ENCODE measurements at regions not wholly inside any gene's neighbourhood (a gene's known extent, or its start where the extent isn't known, plus 50 kb on each side); places are given as distances from the start of the nearest gene placed in this dataset.

DNA sequence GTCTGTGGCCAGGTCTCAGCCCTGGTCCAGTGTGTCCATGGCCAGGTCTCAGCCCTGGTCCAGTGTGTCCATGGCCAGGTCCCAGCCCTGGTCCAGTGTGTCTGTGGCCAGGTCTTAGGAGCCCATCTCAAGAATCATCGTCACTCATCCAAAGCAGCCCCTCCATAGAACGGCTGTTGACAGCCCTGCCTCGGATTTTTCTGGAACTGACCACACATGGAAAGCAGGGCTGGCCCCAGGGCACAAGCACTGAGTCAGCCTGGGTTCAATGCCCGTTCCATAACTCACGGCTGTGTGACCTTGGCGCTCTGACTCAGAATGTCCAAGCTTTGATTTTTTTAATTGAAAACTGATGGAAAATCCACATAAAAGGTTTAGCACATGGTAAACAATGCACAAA is 59.9 kb upstream of the SNTG2 start:
- Histone ChIP-seq H2BK15ac (ENCODE audit: low read length) (no peak overlapping the region; the same call in 1 of the 2 replicates), H2AK5ac (ENCODE audit: low read depth, low read length) (no peak overlapping the region), H3K36me3 (ENCODE audit: control insufficient read depth in 2 of 4, insufficient read depth in 4 of 4, low read length in 3 of 4) (no peaks in the 10 kb centered on the region), H3K56ac (replicated peaks; ENCODE audit: insufficient read length, low read depth, low read length) (no peak overlapping the region), H3K4ac (replicated peaks; ENCODE audit: insufficient read length, low read depth, low read length) (no peak overlapping the region), H3K79me1 (ENCODE audit: low read depth, low read length) (no peaks in the 10 kb centered on the region), H3K79me2 (ENCODE audit: control insufficient read depth in 1 of 2, insufficient read depth in 2 of 2, low read length in 2 of 2) (no peaks in the 10 kb centered on the region), H3K4me1 (replicated peaks in 1 of 4; ENCODE audit: control insufficient read depth in 3 of 4, insufficient read depth in 4 of 4, low read length in 3 of 4) (peaks cover 5 to 30% (median 20%) of the 10 kb centered on the region in 4 experiments), H3K4me3 (ENCODE audit: extremely low read depth in 1 of 4, insufficient read depth in 2 of 4, low read depth in 3 of 4, low read length in 4 of 4) (no peak overlapping the region), H4K8ac (ENCODE audit: extremely low read depth, insufficient read depth, low read length) (no peak overlapping the region; the same call in 1 of the 2 replicates), H2BK120ac (replicated peaks; ENCODE audit: low read depth, low read length) (no peak overlapping the region), H4K91ac (replicated peaks; ENCODE audit: insufficient read length, low read length) (peak overlapping the region; percentile 15), H3K9me3 (ENCODE audit: insufficient read depth in 2 of 2, low read depth in 1 of 2, low read length in 1 of 2) (0 out of 4 replicates have a peak, but pooled peaks cover 0 to 2% of the 10 kb centered on the region in 2 experiments), H3K14ac (ENCODE audit: insufficient read length) (no peak overlapping the region), H3K23me2 (ENCODE audit: low read depth, low read length) (no peaks in the 10 kb centered on the region), H4K5ac (ENCODE audit: insufficient read length, low read depth, low read length) (no peak overlapping the region), H3K18ac (ENCODE audit: extremely low read depth, low read length) (peak overlapping the region; percentile 1; the same call in 1 of the 2 replicates), H3K23ac (ENCODE audit: insufficient read length) (no peak overlapping the region), H3K27ac (ENCODE audit: low read depth, low read length) (no peak overlapping the region), H2BK12ac (ENCODE audit: low read depth, low read length) (peak overlapping the region; percentile 68; the same call in 1 of the 2 replicates), H2BK5ac (ENCODE audit: low read depth, low read length) (no peak overlapping the region), H2AFZ (ENCODE audit: low read length) (no peak overlapping the region), H3K27me3 (replicated peaks in 1 of 4; ENCODE audit: control insufficient read depth in 3 of 4, extremely low read depth in 1 of 4, insufficient read depth in 3 of 4, low read length in 3 of 4) (peaks cover 0 to 4% (median 0%) of the 10 kb centered on the region in 4 experiments; a peak in 1 of 7 replicates), H2BK20ac (ENCODE audit: low read length) (no peak overlapping the region), H4K20me1 (replicated peaks in 1 of 2; ENCODE audit: control insufficient read depth in 1 of 2, insufficient read depth in 2 of 2, low read length in 2 of 2) (no peaks in the 10 kb centered on the region), H3K9ac (replicated peaks in 1 of 4; ENCODE audit: extremely low read depth in 1 of 4, low read depth in 3 of 4, low read length in 3 of 4) (no peak overlapping the region), H3K4me2 (ENCODE audit: insufficient read depth in 1 of 2, low read depth in 2 of 2, low read length in 2 of 2) (no peak overlapping the region)
- POLR2A ChIA-PET (ENCODE audit: partially characterized antibody): interaction anchor here (0.7 to 1.1 kb wide), 2 partner anchors 9 to 23 kb away, joined by 3 read pairs; no protein-coding TSS in a partner anchor
- WGBS, 2 experiments (ENCODE audit: extremely low coverage in 1 of 2, insufficient coverage in 1 of 2, insufficient read length in 1 of 2, insufficient replicate concordance in 2 of 2, low coverage in 1 of 2, low lambda C conversion rate in 2 of 2, missing lambda C conversion rate in 1 of 2): 100% methylated on average over 6 of the region's 6 CpGs; no CpG with 5 or more reads in 1 of the 2 experiments
- FAIRE-seq: no peak
- no peak for DNase-seq (ENCODE audit: low read depth in 1 of 2, low spot score in 2 of 2)
- CTCF ChIA-PET (ENCODE audit: partially characterized antibody): interaction anchor here (0.8 to 1.7 kb wide), 5 partner anchors 19 to 219 kb away, joined by 3 to 7 read pairs (median 3); no protein-coding TSS in a partner anchor
- TF ChIP-seq POLR2AphosphoS5 (IDR thresholded peaks at IDR 0.05; ENCODE audit: low read depth, low read length) (no peak), KDM1A (IDR thresholded peaks at IDR 0.05; ENCODE audit: borderline replicate concordance, low read length) (no peak), CREB1 (IDR thresholded peaks at IDR 0.05) (no peak), HDAC6 (IDR thresholded peaks at IDR 0.05; ENCODE audit: low read depth, low read length) (no peak)
- TF ChIP-seq, protein P1, sequence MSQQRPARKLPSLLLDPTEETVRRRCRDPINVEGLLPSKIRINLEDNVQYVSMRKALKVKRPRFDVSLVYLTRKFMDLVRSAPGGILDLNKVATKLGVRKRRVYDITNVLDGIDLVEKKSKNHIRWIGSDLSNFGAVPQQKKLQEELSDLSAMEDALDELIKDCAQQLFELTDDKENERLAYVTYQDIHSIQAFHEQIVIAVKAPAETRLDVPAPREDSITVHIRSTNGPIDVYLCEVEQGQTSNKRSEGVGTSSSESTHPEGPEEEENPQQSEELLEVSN (IDR thresholded peaks at IDR 0.05): no peak
